ENCODE measurements at regions not wholly inside any gene's neighbourhood (a gene's known extent, or its start where the extent isn't known, plus 50 kb on each side); places are given as distances from the start of the nearest gene placed in this dataset.

DNA sequence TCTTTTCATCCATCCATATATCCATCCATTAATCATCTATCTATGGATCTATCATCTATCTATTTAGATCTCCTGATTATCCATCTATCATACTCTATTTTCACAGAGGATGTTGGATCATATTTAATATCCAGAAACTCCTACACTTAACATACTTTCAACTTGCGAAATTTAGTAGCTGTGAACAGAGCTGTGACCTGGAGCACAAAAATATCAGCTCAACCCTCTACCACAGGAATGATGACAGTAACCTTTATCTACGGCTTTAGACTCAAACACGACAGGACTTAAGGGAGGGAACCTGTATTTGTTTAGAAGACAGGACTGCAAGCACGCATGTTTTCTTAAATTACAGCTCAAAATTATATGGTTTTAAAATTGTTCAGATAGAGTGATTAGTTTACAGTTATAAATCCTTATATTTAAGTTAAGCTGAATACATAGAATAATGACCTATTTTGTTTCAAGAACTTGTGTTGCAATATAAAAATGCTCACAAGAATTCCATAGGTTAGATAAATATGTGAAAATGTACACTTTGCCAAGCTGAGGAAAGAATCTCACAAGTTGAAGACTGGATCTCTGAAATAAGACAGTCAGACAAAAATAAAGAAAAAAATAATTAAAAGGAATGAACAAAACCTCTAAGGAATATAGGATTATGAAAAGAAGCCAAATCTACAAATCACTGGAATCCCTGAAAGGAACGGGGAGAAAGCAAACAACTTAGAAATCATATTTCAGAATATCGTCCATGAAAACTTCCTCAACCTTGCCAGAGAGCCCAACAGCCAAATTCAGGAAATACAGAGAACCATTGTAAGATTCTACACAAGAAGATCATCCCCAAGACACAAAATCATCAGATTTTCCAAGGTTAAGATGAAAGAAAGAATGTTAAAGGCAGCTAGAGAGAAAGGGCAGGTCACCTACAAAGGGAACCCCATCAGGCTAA, 142.0 kb downstream of the COL6A3 start:
- no peak overlapping the region for H3K4me3 ChIP-seq (ENCODE audit: low read depth, low read length)
- TF ChIP-seq, protein P1, sequence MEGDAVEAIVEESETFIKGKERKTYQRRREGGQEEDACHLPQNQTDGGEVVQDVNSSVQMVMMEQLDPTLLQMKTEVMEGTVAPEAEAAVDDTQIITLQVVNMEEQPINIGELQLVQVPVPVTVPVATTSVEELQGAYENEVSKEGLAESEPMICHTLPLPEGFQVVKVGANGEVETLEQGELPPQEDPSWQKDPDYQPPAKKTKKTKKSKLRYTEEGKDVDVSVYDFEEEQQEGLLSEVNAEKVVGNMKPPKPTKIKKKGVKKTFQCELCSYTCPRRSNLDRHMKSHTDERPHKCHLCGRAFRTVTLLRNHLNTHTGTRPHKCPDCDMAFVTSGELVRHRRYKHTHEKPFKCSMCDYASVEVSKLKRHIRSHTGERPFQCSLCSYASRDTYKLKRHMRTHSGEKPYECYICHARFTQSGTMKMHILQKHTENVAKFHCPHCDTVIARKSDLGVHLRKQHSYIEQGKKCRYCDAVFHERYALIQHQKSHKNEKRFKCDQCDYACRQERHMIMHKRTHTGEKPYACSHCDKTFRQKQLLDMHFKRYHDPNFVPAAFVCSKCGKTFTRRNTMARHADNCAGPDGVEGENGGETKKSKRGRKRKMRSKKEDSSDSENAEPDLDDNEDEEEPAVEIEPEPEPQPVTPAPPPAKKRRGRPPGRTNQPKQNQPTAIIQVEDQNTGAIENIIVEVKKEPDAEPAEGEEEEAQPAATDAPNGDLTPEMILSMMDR (IDR thresholded peaks at IDR 0.05; ENCODE audit: low read depth, low read length, missing control alignments): no peak
- DNase-seq (ENCODE audit: low read depth): no peak
